ENCODE measurements at regions not wholly inside any gene's neighbourhood (a gene's known extent, or its start where the extent isn't known, plus 50 kb on each side); places are given as distances from the start of the nearest gene placed in this dataset.

- no TSS peak for BruUV-seq (replicated peaks)
- Histone ChIP-seq H3K4me3 (ENCODE audit: low read depth, low read length, poor library complexity, severe bottlenecking) (no peak overlapping the region), H3K4me2 (ENCODE audit: low read length) (no peak overlapping the region), H3K36me3 (ENCODE audit: insufficient read depth, low read length) (no peaks in the 10 kb centered on the region), H3K4me1 (ENCODE audit: insufficient read depth, low read length, poor library complexity, severe bottlenecking) (no peaks in the 10 kb centered on the region), H2AFZ (ENCODE audit: low read length) (no peak overlapping the region), H3K27ac (ENCODE audit: low read depth, low read length, poor library complexity, severe bottlenecking) (no peak overlapping the region), H3K9me3 (ENCODE audit: low read length) (no peaks in the 10 kb centered on the region), H4K20me1 (ENCODE audit: insufficient read depth, low read length) (no peaks in the 10 kb centered on the region), H3K9me2 (ENCODE audit: insufficient read depth, low read length) (no peaks in the 10 kb centered on the region), H3K79me2 (ENCODE audit: insufficient read depth, low read depth, low read length) (no peaks in the 10 kb centered on the region)
- no peak for DNase-seq (ENCODE audit: low spot score)
- intact Hi-C loops (cut with micrococcal nuclease; ENCODE audit: unreplicated experiment) = no loop called here
- TF ChIP-seq EZH2phosphoT487 (IDR thresholded peaks at IDR 0.05; ENCODE audit: borderline replicate concordance, low read depth, low read length) (no peak), CTCF (conservative IDR thresholded peaks at IDR 0.05; ENCODE audit: low read length) (no peak)
- ChIA-PET POLR2A (no interaction called here), CTCF (ENCODE audit: unreplicated experiment) (no interaction called here)
Observed at GRCh38 chr12:13288937-13289652, 92.6 kb downstream of the EMP1 start.

GRCh38 chr12:13288501-13288900 is 92.0 kb downstream of the EMP1 start:
- Histone ChIP-seq H2AFZ (ENCODE audit: low read length) (no peak overlapping the region), H4K20me1 (ENCODE audit: insufficient read depth, low read length) (no peaks in the 10 kb centered on the region), H3K36me3 (ENCODE audit: insufficient read depth, low read length) (no peaks in the 10 kb centered on the region), H3K4me1 (ENCODE audit: insufficient read depth, low read length, poor library complexity, severe bottlenecking) (no peaks in the 10 kb centered on the region), H3K27ac (ENCODE audit: low read depth, low read length, poor library complexity, severe bottlenecking) (no peak overlapping the region), H3K9me2 (ENCODE audit: insufficient read depth, low read length) (no peaks in the 10 kb centered on the region), H3K9me3 (ENCODE audit: low read length) (no peaks in the 10 kb centered on the region), H3K4me2 (ENCODE audit: low read length) (no peak overlapping the region), H3K4me3 (ENCODE audit: low read depth, low read length, poor library complexity, severe bottlenecking) (no peak overlapping the region), H3K79me2 (ENCODE audit: insufficient read depth, low read depth, low read length) (no peaks in the 10 kb centered on the region)
- BruUV-seq (replicated peaks) = no TSS peak
- TF ChIP-seq EZH2phosphoT487 (IDR thresholded peaks at IDR 0.05; ENCODE audit: borderline replicate concordance, low read depth, low read length) (no peak), CTCF (conservative IDR thresholded peaks at IDR 0.05; ENCODE audit: low read length) (no peak)
- intact Hi-C loops (cut with micrococcal nuclease; ENCODE audit: unreplicated experiment) = no loop called here
- DNase-seq (ENCODE audit: low spot score) = no peak
- ChIA-PET CTCF (ENCODE audit: unreplicated experiment) (no interaction called here), POLR2A (no interaction called here)

GRCh38 chr12:13283867-13284266 is 87.3 kb downstream of the EMP1 start:
- intact Hi-C loops (cut with micrococcal nuclease; ENCODE audit: unreplicated experiment) = no loop called here
- no peak for DNase-seq (ENCODE audit: low spot score)
- ChIA-PET POLR2A (no interaction called here), CTCF (ENCODE audit: unreplicated experiment) (no interaction called here)
- H3K36me3 ChIP-seq (ENCODE audit: insufficient read depth, low read length) = no peaks in the 10 kb centered on the region
- no peak overlapping the region for H2AFZ ChIP-seq (ENCODE audit: low read length)
- TF ChIP-seq CTCF (conservative IDR thresholded peaks at IDR 0.05; ENCODE audit: low read length) = no peak
- no peak for TF ChIP-seq EZH2phosphoT487 (IDR thresholded peaks at IDR 0.05; ENCODE audit: borderline replicate concordance, low read depth, low read length)
- H3K4me2 ChIP-seq (ENCODE audit: low read length) = no peak overlapping the region
- H3K9me2 ChIP-seq (ENCODE audit: insufficient read depth, low read length) = no peaks in the 10 kb centered on the region
- H3K27ac ChIP-seq (ENCODE audit: low read depth, low read length, poor library complexity, severe bottlenecking) = no peak overlapping the region
- no peaks in the 10 kb centered on the region for H3K79me2 ChIP-seq (ENCODE audit: insufficient read depth, low read depth, low read length)
- no peaks in the 10 kb centered on the region for H3K4me1 ChIP-seq (ENCODE audit: insufficient read depth, low read length, poor library complexity, severe bottlenecking)
- H3K4me3 ChIP-seq (ENCODE audit: low read depth, low read length, poor library complexity, severe bottlenecking) = no peak overlapping the region
- no peaks in the 10 kb centered on the region for H4K20me1 ChIP-seq (ENCODE audit: insufficient read depth, low read length)
- H3K9me3 ChIP-seq (ENCODE audit: low read length) = no peaks in the 10 kb centered on the region
- no TSS peak for BruUV-seq (replicated peaks)
